CD4-positive, alpha-beta T cell (primary cell): ENCODE measurements at regions not wholly inside any gene's neighbourhood (a gene's known extent, or its start where the extent isn't known, plus 50 kb on each side); places are given as distances from the start of the nearest gene placed in this dataset.

ENCODE experiments used
- ATAC-seq: fragments of 200-7000 bp; cut with Tn5 transposase; one replicate; pipeline ENCODE4 v1.10.0; 2022; ENCODE audit warnings: mild to moderate bottlenecking; ENCODE audit not compliant: poor library complexity
- CTCF ChIA-PET: fragments of 350-600 bp; sonication (Branson Sonifier 250); formaldehyde crosslinking; loops from one replicate; lab custom pipeline; 2021; ENCODE audit warnings: antibody characterized with exemption, inconsistent platforms; lab: Charles Lee
- POLR2A ChIA-PET: fragments of 350-600 bp; sonication (Branson Sonifier 250); formaldehyde crosslinking; loops from one replicate; lab custom pipeline; 2021; ENCODE audit warnings: antibody characterized with exemption, inconsistent platforms; lab: Charles Lee
- DNase-seq, 14 experiments: peaks; one replicate each; pipeline ENCODE4 v3.0.0-alpha.2; 2013 to 2020; ENCODE audit warnings: mixed read lengths in 2 of 14
- H3K27ac ChIP-seq, 2 donors: one replicate each; pipeline versions ENCODE4 v1.5.1 to v1.7.0; 2013; ENCODE audit warnings: low read length in 2 of 2, low read depth in 1 of 2, mild to moderate bottlenecking in 1 of 2
- H3K27me3 ChIP-seq, 2 experiments: 1 replicate in 1 of 2; 2 replicates in 1 of 2; pipeline versions ENCODE4 v1.6.1 to v1.7.0; 2013; ENCODE audit warnings: low read length in 2 of 2, control low read depth in 1 of 2, mild to moderate bottlenecking in 1 of 2, moderate library complexity in 1 of 2; ENCODE audit not compliant: insufficient read depth in 2 of 2, control insufficient read depth in 1 of 2
- H3K36me3 ChIP-seq: one replicate; pipeline ENCODE4 v1.6.1; 2013; ENCODE audit warnings: low read length, control low read depth; ENCODE audit not compliant: insufficient read depth
- H3K4me1 ChIP-seq: one replicate; pipeline ENCODE4 v1.6.1; 2013; ENCODE audit warnings: low read length, control low read depth; ENCODE audit not compliant: insufficient read depth
- H3K4me3 ChIP-seq: one replicate; pipeline ENCODE4 v1.5.1; 2013; ENCODE audit warnings: mild to moderate bottlenecking, low read length, moderate library complexity
- H3K9me3 ChIP-seq, 2 experiments: 1 replicate in 1 of 2; 2 replicates in 1 of 2; pipeline versions ENCODE4 v1.6.1 to v1.7.0; 2013; ENCODE audit warnings: low read length in 2 of 2, mild to moderate bottlenecking in 2 of 2, control low read depth in 1 of 2, moderate library complexity in 1 of 2; ENCODE audit not compliant: control insufficient read depth in 1 of 2, insufficient read depth in 1 of 2
- H3K27ac Mint-ChIP-seq: one replicate; pipeline ENCODE4 v1.8.0; 2020; ENCODE audit warnings: mixed read lengths
- H3K27me3 Mint-ChIP-seq: one replicate; pipeline ENCODE4 v1.8.0; 2021; ENCODE audit warnings: mixed read lengths
- H3K36me3 Mint-ChIP-seq: one replicate; pipeline ENCODE4 v1.8.0; 2021; ENCODE audit warnings: low read depth, mixed read lengths
- H3K4me1 Mint-ChIP-seq: one replicate; pipeline ENCODE4 v1.8.0; 2021; ENCODE audit warnings: low read depth, mixed read lengths
- H3K4me3 Mint-ChIP-seq: one replicate; pipeline ENCODE4 v1.8.0; 2020; ENCODE audit warnings: mild to moderate bottlenecking, mixed read lengths
- H3K9me3 Mint-ChIP-seq: one replicate; pipeline ENCODE4 v1.8.0; 2020; ENCODE audit warnings: mixed read lengths
- intact Hi-C, 2 experiments: fragments of 100-400 bp; cut with DNase I in 1 of 2; cut with micrococcal nuclease in 1 of 2; formaldehyde crosslinking; loops; one replicate each; pipeline versions ENCODE4 v1.15.1 to v1.9.0; 2023 to 2025; cut with DNase I, micrococcal nuclease
- TF ChIP-seq, protein P1 (sequence below): fragments of 200-600 bp; IDR thresholded peaks from one replicate; pipeline ENCODE4 v1.8.0; 2022; ENCODE audit warnings: antibody characterized with exemption, mild to moderate bottlenecking

- POLR2A ChIA-PET, result no interaction called here
- Histone ChIP-seq H3K27ac (no peak overlapping the region), H3K27me3 (no peaks in the 10 kb centered on the region), H3K4me1 (no peaks in the 10 kb centered on the region), H3K36me3 (no peaks in the 10 kb centered on the region), H3K9me3 (no peaks in the 10 kb centered on the region), H3K4me3 (no peak overlapping the region)
- Mint-ChIP-seq H3K27me3 (no peaks in the 10 kb centered on the region), H3K4me1 (no peaks in the 10 kb centered on the region), H3K9me3 (no peaks in the 10 kb centered on the region), H3K27ac (no peak overlapping the region), H3K4me3 (no peak overlapping the region), H3K36me3 (no peaks in the 10 kb centered on the region)
- DNase-seq (no peak), ATAC-seq (no peak)
- TF ChIP-seq, protein P1, sequence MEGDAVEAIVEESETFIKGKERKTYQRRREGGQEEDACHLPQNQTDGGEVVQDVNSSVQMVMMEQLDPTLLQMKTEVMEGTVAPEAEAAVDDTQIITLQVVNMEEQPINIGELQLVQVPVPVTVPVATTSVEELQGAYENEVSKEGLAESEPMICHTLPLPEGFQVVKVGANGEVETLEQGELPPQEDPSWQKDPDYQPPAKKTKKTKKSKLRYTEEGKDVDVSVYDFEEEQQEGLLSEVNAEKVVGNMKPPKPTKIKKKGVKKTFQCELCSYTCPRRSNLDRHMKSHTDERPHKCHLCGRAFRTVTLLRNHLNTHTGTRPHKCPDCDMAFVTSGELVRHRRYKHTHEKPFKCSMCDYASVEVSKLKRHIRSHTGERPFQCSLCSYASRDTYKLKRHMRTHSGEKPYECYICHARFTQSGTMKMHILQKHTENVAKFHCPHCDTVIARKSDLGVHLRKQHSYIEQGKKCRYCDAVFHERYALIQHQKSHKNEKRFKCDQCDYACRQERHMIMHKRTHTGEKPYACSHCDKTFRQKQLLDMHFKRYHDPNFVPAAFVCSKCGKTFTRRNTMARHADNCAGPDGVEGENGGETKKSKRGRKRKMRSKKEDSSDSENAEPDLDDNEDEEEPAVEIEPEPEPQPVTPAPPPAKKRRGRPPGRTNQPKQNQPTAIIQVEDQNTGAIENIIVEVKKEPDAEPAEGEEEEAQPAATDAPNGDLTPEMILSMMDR, result no peak
- CTCF ChIA-PET, result no interaction called here
- intact Hi-C loops, result no loop called here
Observed at GRCh38 chr6:6384520-6384919, 64.1 kb upstream of the F13A1 start.

GRCh38 chr6:6386010-6386409 lies 65.5 kb upstream of the F13A1 start:
- H3K4me1 ChIP-seq, result no peaks in the 10 kb centered on the region
- TF ChIP-seq, protein P1, result no peak
- intact Hi-C loops, result no loop called here
- H3K27ac ChIP-seq, result no peak overlapping the region
- CTCF ChIA-PET, result no interaction called here
- no peak overlapping the region for H3K4me3 Mint-ChIP-seq
- peak in 2 of 14 experiments; percentile 22 to 29 for DNase-seq
- no peaks in the 10 kb centered on the region for H3K27me3 ChIP-seq
- no peak overlapping the region for H3K4me3 ChIP-seq
- H3K4me1 Mint-ChIP-seq, result no peaks in the 10 kb centered on the region
- no peak overlapping the region for H3K27ac Mint-ChIP-seq
- H3K9me3 ChIP-seq, result no peaks in the 10 kb centered on the region
- no peaks in the 10 kb centered on the region for H3K36me3 ChIP-seq
- H3K27me3 Mint-ChIP-seq, result peaks cover 6% of the 10 kb centered on the region
- POLR2A ChIA-PET, result no interaction called here
- H3K36me3 Mint-ChIP-seq, result no peaks in the 10 kb centered on the region
- no peaks in the 10 kb centered on the region for H3K9me3 Mint-ChIP-seq
- no peak for ATAC-seq

DNA sequence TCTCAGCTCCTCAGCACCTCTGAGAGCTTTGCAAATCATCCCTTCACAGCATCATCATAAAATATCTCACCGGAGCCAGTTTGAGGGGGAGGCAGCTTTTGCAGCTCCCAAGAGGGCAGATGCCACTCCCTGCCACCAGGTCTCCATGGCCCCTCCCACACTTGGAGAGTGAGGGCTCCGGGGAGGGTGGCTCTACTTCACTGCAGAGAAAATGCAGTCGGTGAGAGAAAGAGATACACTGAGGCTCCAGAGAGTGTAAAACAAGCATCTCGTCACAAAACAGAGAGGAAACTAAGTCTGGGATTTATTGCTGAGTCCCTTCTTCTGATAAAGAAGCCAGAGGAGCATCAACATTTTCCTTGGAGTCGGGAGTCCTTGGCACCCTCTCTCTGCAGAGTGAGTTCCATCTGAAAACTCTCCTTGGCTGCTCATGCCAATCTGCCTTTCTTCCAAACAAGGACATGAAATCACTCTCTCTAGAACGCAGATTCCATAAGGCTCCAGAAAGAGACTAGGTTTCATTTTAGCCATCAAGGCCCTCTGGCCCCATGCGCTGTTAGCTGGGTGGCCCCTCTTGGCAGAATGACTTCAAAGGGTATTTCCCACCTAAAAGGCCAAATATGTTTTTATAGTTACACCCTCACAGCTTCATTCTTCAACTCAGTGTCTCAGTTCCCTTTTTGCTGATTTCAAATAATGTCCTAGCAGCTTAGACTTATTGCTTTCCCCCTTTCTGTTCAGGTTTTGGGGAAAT lies 70.6 kb upstream of the F13A1 start:
- Histone ChIP-seq H3K4me1 (peaks cover 3% of the 10 kb centered on the region), H3K36me3 (no peaks in the 10 kb centered on the region), H3K9me3 (no peaks in the 10 kb centered on the region), H3K27ac (no peak overlapping the region), H3K27me3 (no peaks in the 10 kb centered on the region), H3K4me3 (no peak overlapping the region)
- ATAC-seq (no peak), DNase-seq (peak in 1 of 14 experiments; percentile 15)
- Mint-ChIP-seq H3K27ac (no peak overlapping the region), H3K27me3 (peaks cover 17% of the 10 kb centered on the region), H3K4me1 (no peaks in the 10 kb centered on the region), H3K36me3 (no peaks in the 10 kb centered on the region), H3K4me3 (no peak overlapping the region), H3K9me3 (no peaks in the 10 kb centered on the region)
- TF ChIP-seq, protein P1, result no peak
- ChIA-PET CTCF (no interaction called here), POLR2A (no interaction called here)
- intact Hi-C loops, result no loop called here
